ENCODE measurements at regions not wholly inside any gene's neighbourhood (a gene's known extent, or its start where the extent isn't known, plus 50 kb on each side); places are given as distances from the start of the nearest gene placed in this dataset.

DNA sequence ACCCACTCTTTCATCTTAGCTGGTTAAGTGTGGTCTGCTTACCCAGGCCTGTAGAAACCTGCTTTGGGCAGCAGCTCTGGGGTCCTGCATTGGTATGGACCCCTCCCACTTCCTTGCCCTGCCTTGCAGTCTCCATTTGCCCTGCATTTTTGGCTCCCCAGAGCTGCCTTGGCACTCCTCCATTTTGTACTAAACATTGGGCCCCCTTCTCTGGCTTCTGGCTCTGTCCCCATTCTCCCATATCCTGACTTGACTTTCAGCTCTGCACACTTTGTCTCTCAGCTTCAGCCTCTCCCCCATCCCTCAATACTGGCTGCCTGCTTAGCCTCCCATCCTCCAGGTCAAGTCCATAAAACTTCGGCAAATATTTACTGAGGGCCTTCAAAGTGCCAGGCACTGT is 145.5 kb upstream of the PELI1 start:
- TF ChIP-seq, protein P1, sequence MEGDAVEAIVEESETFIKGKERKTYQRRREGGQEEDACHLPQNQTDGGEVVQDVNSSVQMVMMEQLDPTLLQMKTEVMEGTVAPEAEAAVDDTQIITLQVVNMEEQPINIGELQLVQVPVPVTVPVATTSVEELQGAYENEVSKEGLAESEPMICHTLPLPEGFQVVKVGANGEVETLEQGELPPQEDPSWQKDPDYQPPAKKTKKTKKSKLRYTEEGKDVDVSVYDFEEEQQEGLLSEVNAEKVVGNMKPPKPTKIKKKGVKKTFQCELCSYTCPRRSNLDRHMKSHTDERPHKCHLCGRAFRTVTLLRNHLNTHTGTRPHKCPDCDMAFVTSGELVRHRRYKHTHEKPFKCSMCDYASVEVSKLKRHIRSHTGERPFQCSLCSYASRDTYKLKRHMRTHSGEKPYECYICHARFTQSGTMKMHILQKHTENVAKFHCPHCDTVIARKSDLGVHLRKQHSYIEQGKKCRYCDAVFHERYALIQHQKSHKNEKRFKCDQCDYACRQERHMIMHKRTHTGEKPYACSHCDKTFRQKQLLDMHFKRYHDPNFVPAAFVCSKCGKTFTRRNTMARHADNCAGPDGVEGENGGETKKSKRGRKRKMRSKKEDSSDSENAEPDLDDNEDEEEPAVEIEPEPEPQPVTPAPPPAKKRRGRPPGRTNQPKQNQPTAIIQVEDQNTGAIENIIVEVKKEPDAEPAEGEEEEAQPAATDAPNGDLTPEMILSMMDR (IDR thresholded peaks at IDR 0.05; ENCODE audit: low read length), result no peak
- TF ChIP-seq EZH2 (optimal IDR thresholded peaks at IDR 0.05; ENCODE audit: low read depth, low read length) (no peak), EZH2phosphoT487 (IDR thresholded peaks at IDR 0.05; ENCODE audit: low read length) (no peak)
